A673 (cell line): ENCODE measurements at regions not wholly inside any gene's neighbourhood (a gene's known extent, or its start where the extent isn't known, plus 50 kb on each side); places are given as distances from the start of the nearest gene placed in this dataset.

Source experiments
- BruUV-seq: library from RNA; stranded (reverse); fragments of 400-500 nt; replicated peaks from 2 replicates; lab custom pipeline; 2021; lab: Mats Ljungman, UMichigan
- CTCF ChIA-PET: fragments of 300-600 bp; sonication (Branson Sonifier 250); formaldehyde crosslinking; loops from one replicate; lab custom pipeline; 2022; ENCODE audit warnings: antibody characterized with exemption; lab: Charles Lee
- POLR2A ChIA-PET: fragments of 300-600 bp; sonication (Branson Sonifier 250); formaldehyde crosslinking; loops from one replicate; lab custom pipeline; 2022; ENCODE audit warnings: antibody characterized with exemption; ENCODE audit not compliant: low non-redundant PET; lab: Charles Lee
- DNase-seq: peaks from one replicate; pipeline ENCODE4 v3.0.0-alpha.2; 2015; ENCODE audit warnings: low spot score
- H3K27ac ChIP-seq: fragments of 200-600 bp; sonication (generic); 2 replicates; pipeline ENCODE4 v1.5.1; 2016; ENCODE audit warnings: mixed run types, low read depth, mild to moderate bottlenecking, mixed read lengths, antibody characterized with exemption, low read length; ENCODE audit not compliant: poor library complexity, severe bottlenecking
- H3K27me3 ChIP-seq: fragments of 200-600 bp; sonication (generic); replicated peaks from 2 replicates; pipeline ENCODE4 v1.6.1; 2017; ENCODE audit warnings: mixed run types, low read depth, mild to moderate bottlenecking, mixed read lengths, antibody characterized with exemption, low read length; ENCODE audit not compliant: insufficient read depth, poor library complexity
- H3K36me3 ChIP-seq: fragments of 200-600 bp; sonication (generic); 2 replicates; pipeline ENCODE4 v1.6.1; 2016; ENCODE audit warnings: mixed run types, mild to moderate bottlenecking, mixed read lengths, antibody characterized with exemption, low read length; ENCODE audit not compliant: insufficient read depth, poor library complexity, severe bottlenecking
- H3K4me1 ChIP-seq: fragments of 200-600 bp; sonication (generic); 2 replicates; pipeline ENCODE4 v1.6.1; 2017; ENCODE audit warnings: mixed run types, mild to moderate bottlenecking, mixed read lengths, antibody characterized with exemption, low read length; ENCODE audit not compliant: insufficient read depth, poor library complexity, severe bottlenecking
- H3K4me3 ChIP-seq: fragments of 200-600 bp; sonication (generic); 2 replicates; pipeline ENCODE4 v1.5.1; 2016; ENCODE audit warnings: low read depth, mixed run types, mild to moderate bottlenecking, mixed read lengths, low read length; ENCODE audit not compliant: poor library complexity, severe bottlenecking
- H3K9me3 ChIP-seq: fragments of 200-600 bp; sonication (generic); 2 replicates; pipeline ENCODE4 v1.6.1; 2016; ENCODE audit warnings: mixed run types, low read depth, mild to moderate bottlenecking, mixed read lengths, antibody characterized with exemption, low read length; ENCODE audit not compliant: poor library complexity, severe bottlenecking
- EZH2 ChIP-seq: fragments of 200-600 bp; sonication (generic); IDR thresholded peaks from 2 replicates; pipeline ENCODE4 v1.6.1; 2017; ENCODE audit warnings: borderline replicate concordance, low read depth, mild to moderate bottlenecking, mixed read lengths, antibody characterized with exemption, low read length; ENCODE audit not compliant: poor library complexity, severe bottlenecking
- intact Hi-C: fragments of 100-400 bp; cut with micrococcal nuclease; formaldehyde crosslinking; loops from one replicate; pipeline ENCODE4 v1.10.0; 2022; ENCODE audit not compliant: unreplicated experiment
- TF ChIP-seq, protein P1 (sequence below): fragments of 300-800, 200-600 bp; sonication (generic); conservative IDR thresholded peaks from 2 replicates; pipeline ENCODE4 v1.5.1; 2017; ENCODE audit warnings: low read depth, mild to moderate bottlenecking, antibody characterized with exemption, low read length, moderate library complexity, mixed read lengths

DNA sequence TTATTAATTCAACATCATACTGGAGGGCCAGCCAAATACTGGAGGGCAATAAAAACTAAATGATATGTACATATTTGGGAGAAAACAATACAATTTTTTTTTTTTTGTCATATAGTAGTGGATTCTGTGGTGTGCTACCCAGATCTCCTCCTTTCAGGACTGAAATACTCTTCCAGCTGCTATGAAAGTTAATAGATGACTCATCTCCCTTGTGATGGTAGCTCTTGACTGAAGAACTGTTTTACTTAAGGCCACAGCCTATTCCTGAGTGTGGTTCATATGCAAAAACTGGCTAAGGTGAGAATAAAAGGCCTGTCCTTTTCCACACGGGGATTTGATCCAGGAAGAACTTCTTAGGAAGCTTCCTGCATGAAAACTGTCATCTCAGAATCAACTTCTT is 307.9 kb downstream of the HLX start:
- no peaks in the 10 kb centered on the region for H3K9me3 ChIP-seq
- H3K27me3 ChIP-seq = no peaks in the 10 kb centered on the region
- BruUV-seq = no TSS peak
- no peaks in the 10 kb centered on the region for H3K4me1 ChIP-seq
- no peak for DNase-seq
- intact Hi-C loops = no loop called here
- H3K36me3 ChIP-seq = no peaks in the 10 kb centered on the region
- H3K27ac ChIP-seq = no peak overlapping the region
- no peak overlapping the region for H3K4me3 ChIP-seq
- TF ChIP-seq, protein P1, sequence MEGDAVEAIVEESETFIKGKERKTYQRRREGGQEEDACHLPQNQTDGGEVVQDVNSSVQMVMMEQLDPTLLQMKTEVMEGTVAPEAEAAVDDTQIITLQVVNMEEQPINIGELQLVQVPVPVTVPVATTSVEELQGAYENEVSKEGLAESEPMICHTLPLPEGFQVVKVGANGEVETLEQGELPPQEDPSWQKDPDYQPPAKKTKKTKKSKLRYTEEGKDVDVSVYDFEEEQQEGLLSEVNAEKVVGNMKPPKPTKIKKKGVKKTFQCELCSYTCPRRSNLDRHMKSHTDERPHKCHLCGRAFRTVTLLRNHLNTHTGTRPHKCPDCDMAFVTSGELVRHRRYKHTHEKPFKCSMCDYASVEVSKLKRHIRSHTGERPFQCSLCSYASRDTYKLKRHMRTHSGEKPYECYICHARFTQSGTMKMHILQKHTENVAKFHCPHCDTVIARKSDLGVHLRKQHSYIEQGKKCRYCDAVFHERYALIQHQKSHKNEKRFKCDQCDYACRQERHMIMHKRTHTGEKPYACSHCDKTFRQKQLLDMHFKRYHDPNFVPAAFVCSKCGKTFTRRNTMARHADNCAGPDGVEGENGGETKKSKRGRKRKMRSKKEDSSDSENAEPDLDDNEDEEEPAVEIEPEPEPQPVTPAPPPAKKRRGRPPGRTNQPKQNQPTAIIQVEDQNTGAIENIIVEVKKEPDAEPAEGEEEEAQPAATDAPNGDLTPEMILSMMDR = no peak
- no peak for TF ChIP-seq EZH2
- ChIA-PET POLR2A (no interaction called here), CTCF (no interaction called here)

DNA sequence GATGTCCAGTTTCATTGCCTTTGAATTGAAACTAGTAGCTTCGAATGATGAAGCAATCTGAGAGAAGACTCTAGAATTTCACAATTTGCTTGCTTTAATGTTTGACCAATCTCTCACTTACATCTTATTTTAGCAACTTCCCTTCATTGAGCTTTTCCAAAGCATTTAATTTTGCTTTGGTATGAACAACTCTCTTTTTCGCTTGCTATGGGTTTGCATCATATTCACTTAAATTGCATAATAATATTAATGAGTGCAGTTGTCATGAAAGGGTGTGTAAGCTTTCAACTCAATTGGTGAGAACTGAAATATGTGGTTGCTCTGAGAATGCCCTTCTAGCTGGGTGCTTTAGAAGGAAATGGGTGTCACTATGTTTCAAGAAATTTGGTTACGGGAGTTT is 309.2 kb downstream of the HLX start:
- no peaks in the 10 kb centered on the region for H3K9me3 ChIP-seq
- no peak overlapping the region for H3K4me3 ChIP-seq
- BruUV-seq = no TSS peak
- TF ChIP-seq, protein P1 = no peak
- TF ChIP-seq EZH2 = no peak
- POLR2A ChIA-PET = no interaction called here
- no peak overlapping the region for H3K27ac ChIP-seq
- H3K4me1 ChIP-seq = no peaks in the 10 kb centered on the region
- intact Hi-C loops = no loop called here
- CTCF ChIA-PET = interaction anchor here (0.7 kb wide), 1 partner anchor 457 kb away, joined by 4 read pairs; no protein-coding TSS in a partner anchor
- no peak for DNase-seq
- no peaks in the 10 kb centered on the region for H3K27me3 ChIP-seq
- no peaks in the 10 kb centered on the region for H3K36me3 ChIP-seq

DNA sequence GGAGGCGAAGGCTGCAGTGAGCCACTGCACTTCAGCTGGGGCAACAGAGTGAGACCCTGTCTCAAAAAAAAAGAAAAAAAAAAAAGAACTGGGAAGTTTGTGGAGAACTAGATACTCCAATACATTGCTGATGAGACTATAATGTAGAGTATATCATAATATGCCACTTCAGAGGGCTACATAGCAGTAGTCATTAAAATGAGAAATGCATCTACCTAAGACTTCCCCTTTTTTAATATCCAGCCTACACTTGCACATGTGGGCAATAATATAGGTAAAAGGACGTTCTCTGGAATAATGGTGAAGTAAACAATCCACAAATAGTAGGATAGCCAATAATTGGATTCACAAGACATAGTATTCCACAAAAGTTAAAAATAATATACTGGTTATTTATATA is 311.0 kb downstream of the HLX start:
- H3K9me3 ChIP-seq = no peaks in the 10 kb centered on the region
- TF ChIP-seq, protein P1 = no peak
- no peak for TF ChIP-seq EZH2
- H3K27me3 ChIP-seq = no peaks in the 10 kb centered on the region
- H3K36me3 ChIP-seq = no peaks in the 10 kb centered on the region
- DNase-seq = no peak
- no peak overlapping the region for H3K4me3 ChIP-seq
- POLR2A ChIA-PET = no interaction called here
- no peak overlapping the region for H3K27ac ChIP-seq
- no peaks in the 10 kb centered on the region for H3K4me1 ChIP-seq
- CTCF ChIA-PET = no interaction called here
- intact Hi-C loops = no loop called here
- BruUV-seq = no TSS peak
